ENCODE measurements at regions not wholly inside any gene's neighbourhood (a gene's known extent, or its start where the extent isn't known, plus 50 kb on each side); places are given as distances from the start of the nearest gene placed in this dataset.
A peak's percentile ranks its signal among the peaks of the same experiment; 100 is the strongest.
"Not testable (repeated sequence)": the region's sequence is repeated elsewhere in the genome, so short reads cannot be mapped to it uniquely, and the experiment has no call there.

DNA sequence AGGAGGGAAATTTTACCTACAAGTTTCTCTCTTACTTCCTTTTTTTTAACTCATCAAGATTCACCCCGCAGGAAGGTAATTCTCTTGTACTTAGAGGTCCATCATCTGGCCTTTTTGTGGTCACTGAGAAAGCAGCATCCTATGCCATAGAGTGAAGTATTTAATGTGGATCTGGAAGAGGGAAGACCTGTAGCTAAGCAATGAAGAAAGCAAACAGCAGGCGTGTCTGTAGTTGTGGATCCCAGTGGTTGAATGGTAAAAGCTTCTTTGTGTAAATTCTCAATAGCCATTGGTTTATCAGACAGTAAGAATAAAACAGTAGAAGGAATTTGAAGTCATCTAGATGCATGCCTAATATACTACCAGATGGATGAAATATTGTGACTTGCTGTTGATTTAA lies 196.4 kb downstream of the ANKRD7 start:
- no peak for DNase-seq

DNA sequence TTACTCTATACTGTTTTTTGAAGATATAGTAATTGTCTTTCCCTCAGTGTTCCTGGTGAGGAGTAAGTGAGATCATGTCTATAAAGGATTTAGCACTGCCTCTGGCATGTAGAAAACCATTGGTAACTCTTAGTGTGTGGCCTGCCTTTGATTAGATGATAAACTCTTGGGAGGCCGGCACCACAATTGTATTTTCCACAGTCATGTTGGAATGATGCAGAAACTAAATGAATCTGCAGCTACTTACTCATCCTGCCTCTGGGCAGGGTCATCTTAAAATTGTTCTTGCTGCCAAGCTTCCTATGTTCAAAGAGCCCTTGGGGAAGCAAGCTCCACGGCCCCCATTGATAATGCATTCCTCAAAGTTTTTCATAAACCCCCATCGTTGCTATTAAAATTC lies 204.6 kb downstream of the ANKRD7 start:
- peak; percentile 2 for DNase-seq

DNA sequence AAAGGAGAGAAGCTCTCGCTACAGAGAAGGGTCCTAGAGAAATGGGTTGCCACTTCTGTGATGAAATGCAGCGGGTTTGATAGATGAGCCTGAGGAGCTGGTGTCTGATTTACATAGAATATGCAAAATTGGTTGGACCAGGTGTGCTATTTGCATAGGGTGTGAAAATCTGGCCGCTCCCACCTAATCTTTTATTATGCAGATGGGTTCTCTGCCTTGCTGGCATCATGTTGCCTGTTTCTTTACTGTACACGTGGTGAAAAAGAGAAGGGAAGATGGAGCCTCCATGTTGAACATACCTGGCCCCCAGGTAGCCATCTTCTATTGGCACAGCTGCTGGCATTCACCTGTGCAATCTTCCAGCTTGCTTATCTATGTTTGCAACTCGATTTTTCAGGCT lies 212.2 kb downstream of the ANKRD7 start:
- no peak for DNase-seq

DNA sequence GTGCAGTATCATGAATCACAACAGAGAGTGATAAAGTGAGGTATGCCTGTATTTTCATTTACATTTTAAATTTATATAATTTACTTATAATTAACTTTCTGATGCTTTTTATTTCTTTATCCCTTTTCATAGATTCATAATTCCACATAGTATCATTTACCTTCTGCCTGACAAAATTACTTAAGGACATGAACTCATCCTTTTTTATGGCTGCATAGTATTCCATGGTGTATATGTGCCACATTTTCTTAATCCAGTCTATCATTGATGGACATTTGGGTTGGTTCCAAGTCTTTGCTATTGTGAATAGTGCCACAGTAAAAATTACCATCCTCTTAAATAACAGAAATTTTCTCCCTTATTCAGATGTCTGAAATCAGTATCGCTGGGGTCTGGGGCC lies 224.5 kb downstream of the ANKRD7 start:
- DNase-seq, result not testable (repeated sequence)

DNA sequence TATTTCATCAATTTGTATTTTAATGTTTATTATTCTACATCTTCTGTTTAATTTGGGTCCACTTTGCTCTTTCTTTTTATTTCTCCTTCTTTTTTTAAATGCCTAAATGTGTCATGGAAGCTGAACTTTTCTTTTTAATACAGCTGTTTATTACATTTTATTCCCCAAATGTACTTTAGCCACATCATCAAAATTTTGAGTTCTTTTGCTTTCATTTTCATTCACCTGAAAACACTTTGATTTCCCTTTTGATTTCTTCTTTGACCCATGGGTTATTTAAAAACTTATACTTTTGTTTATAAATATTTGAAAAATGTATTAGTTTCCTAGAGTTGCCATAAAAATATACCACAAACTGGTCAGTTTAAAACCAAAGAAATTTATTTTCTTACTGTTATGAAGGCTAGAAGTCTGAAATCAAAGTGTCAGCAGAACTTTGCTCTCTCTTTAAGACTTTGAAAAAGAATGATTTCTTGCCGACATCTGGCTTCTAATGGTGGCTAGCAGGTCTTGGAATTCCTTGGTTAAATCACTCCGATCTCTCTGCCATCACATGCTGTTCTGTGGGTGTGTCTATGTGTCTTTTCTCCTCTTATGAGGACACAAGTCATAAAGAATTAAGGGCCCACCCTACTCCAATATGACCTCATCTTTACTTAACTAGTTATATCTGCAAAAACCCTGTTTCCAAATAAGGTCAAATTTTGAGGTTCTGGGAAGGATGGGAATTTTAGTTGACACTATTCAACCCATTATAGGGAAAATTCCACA lies 225.5 kb downstream of the ANKRD7 start:
- no peak for DNase-seq

DNA sequence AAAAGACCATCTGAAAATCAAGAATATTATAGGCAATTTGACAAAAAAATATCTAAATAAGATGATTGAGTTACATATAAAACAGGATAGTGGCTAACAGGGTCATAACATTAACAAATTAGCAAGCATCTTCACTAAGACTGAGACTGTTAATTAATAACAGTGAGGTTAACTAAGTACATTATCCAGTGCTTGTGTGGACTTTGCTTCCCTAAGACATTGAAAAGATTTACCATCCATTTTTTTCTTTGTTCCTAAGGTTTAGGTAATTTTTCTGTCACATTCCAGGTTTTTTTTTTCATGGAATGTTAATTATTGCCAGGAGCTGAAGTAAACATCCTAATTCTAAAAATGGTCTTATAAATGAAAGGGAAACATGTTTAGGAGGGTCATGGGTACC lies 227.6 kb downstream of the ANKRD7 start:
- no peak for DNase-seq

DNA sequence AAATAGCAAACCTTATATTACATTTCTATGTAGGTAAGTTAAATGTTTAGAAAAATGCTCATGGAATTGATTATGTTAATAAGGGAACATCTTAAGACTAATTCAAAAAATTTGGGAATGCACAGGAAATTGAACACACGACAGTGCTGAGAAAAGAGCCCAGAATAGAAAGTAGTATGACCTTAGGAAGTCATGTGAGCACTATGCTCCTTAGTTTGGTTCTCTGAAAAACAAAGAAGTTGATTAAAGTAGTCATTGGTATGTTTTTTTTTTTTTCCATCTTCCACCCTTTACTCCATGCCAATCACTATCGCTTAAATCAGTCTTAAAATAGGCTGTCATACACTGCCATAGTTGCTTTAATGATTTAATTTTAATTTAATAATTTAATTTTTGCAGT lies 242.9 kb downstream of the ANKRD7 start:
- DNase-seq, result no peak

DNA sequence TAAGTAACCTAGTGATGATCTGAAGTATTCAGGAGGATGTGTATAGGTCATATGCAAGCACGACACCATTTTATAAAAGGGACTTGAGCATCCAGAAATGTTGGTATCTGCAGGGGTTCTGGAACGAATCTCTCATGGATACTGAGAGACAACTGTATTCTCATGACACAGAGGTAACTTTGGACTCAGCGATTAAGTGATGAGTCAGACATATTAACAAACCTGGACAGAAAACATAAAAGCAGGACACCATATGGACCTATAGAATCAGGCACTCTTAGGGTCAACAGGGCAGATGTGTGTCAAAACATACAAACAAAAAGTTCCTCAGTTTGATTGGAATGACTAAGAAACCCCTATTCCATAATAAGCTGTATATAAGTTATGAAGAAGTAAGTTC lies 248.1 kb downstream of the ANKRD7 start:
- DNase-seq, result no peak

DNA sequence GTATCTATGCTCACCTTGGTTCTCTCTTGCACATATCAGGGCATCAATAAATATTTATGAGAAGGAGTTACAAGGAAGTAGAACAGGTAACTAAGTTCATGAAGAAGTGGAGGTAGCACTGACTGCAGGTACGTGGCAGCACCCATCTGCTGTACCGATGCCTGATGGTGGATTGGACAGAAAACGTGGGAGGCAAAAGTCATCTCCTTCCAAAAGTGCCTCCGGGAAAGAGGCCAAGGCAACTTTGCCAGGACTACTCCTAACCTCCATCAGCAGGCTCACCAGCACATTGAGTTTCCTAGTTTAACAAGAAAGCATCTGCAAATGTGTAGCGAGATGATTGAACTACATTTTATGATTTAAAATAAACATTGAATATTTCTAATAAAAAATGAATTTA lies 248.8 kb downstream of the ANKRD7 start:
- no peak for DNase-seq

DNA sequence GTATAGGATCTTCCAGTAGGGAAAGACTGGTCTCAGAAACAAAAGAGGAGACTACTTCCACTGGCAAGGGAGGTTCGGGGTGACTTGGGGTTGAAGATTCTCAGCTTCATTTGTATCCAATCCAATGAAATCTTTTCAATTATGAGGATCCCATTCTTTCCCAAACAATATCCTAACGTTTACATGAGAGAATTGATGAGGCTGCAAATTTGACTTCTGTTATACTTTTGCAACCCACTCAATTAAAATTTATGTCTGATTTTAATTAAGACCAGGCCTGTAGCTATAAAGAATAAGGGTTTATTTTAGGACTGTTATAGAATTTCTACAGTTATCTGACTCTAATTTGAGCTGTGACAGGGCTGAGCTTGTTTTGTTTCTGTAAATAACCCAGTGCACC lies 251.5 kb downstream of the ANKRD7 start:
- DNase-seq, result no peak

DNA sequence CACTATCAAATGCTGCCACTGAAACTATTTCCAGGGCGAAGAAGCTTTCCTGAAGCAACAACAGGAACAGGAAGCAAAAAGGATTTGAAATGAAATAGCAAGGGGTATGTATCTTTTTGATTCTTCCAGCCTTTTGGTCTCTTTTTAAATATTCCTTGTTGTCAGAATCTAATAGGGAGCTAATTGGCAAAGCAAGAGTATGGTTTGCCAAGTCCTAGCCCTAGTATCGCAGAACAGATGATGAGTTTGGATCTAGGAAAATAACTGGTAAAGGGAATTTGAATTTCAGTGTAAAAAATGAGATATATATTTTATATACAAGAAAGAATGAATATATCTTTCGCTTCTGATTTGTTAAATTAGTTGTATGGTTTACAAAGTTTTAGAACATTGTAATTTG lies 252.5 kb downstream of the ANKRD7 start:
- DNase-seq, result no peak

DNA sequence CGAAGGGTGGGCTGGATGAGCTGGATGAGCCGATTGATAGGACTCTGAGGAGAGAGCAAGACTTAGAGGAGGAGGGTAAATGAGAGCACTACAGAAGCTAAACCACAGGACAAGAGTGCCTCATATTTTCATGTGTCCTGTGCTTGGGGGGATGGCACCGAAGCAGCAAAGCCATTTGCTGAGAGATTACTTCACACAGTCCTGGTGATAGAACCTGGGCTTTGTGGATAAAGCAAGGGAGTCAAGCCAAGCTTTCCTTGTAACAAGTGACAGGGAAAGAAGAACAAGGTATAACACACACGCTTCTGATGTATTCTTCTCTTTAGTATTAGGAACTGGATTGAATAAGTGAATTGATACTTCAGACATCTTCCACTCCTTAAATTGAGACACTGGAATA lies 253.7 kb downstream of the ANKRD7 start:
- no peak for DNase-seq

DNA sequence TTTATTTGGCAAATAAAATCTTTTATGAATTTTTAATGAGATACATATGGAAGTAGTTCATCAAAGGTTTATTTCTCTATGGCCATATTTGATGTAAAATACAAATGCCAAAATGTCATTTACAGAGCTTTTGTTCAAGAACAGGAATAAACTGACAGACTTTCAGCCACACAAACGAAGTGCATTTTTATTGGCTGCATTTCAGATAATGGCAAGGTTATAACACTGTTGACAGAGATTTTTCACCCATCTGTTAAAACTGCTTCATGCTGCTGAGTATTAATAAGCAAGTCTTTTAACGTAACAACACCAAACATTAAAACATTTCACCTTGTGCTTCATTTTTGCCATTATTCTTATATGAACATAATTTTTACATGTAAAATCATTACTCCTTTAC lies 254.4 kb downstream of the ANKRD7 start:
- DNase-seq, result no peak

DNA sequence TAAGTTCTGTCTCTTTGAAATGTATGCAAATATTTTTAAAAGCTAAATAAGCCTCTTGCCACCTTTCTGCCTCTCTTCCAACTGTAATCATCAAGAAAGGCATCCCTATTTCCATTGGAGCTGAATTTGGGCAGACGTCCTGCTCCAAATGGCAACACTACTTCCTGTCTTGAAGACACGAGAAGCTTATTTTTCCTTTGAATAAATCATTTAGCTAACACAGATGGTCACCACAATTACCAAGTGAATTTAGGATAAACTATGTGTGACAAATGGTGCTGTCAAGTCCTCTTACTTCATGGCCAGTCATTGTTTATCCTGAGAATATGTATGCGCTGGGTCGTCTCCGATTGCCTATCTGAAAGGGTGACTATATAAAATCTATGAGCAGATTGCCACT lies 268.0 kb downstream of the ANKRD7 start:
- no peak for DNase-seq

DNA sequence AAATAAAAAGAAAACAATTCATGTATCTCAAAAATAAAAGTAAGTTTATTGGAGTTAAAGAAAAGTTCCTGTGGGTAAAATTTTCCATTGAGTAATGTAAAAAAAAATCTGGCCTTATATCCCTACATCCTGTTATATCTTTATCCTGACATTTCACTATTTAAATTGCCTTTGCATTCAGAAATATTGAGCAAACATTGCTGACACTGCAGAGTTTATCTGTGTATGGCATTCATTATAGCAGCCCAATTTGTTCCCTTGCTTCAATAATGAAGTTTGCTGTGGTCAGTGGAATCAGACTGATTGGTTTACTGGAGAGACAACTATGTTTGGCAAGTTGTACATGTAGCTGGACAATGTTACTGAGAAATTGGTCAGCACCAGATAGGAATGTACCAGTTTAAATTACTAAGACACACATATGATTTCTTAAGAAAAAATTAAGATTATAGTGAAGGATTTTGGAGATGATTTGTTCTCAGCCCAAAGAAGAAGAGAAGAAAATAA lies 271.7 kb downstream of the ANKRD7 start:
- DNase-seq, result no peak

DNA sequence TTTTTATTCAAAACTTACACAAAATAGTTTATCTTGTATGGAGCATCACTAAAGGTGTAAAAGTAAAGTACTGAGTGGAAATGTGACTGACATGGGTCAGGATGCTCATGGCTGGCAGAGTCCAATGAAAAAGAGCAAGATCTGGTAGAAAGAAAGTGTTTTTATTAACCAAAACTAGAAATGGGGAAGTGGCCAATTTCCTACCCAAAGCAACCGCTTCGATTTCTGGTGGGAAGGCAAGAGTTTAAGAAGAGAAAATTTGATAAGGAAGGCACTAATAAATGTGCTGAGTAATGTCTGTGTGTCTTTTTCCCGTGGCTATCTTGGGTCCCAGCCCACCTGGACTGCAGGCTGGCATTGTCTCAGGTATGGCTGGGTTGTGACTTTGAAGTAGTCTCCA lies 277.7 kb downstream of the ANKRD7 start:
- peak; percentile 66 for DNase-seq

DNA sequence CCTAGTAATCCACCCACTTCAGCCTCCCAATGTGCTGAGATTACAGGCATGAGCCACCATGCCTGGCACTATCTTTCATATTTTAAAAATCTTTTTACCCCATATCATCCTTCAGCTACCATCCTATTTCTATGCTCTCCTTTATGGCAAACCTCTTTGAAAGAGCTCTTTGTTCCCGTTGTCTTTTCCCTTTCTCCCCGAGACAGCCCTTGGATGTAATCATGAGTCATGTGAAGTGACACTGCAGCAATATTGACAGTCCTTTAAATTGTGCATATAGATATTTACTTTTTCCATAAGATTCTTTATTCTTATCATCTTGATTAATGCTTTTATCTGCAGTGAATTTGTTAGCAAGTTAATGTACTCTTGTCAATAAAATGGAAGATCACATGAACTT lies 286.6 kb downstream of the ANKRD7 start:
- DNase-seq, result no peak

DNA sequence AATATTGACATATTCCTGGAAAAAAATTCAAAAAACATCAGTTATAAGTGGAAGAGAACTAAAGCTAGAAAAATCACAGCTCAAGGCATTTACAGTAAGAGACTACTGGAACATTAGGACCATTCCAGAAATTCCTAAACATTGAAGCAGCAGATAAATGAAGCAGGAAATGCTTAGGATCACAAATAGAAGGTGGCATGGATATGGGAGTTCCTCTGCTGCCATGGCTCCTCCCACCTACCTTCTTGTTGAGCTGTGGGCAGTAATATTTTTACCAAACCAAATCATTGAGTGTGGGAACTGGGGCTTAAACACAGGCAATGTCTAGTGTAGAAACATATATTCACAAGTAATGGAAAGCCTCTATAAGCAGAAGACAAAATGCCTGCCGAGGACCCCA lies 292.8 kb downstream of the ANKRD7 start:
- DNase-seq, result no peak

DNA sequence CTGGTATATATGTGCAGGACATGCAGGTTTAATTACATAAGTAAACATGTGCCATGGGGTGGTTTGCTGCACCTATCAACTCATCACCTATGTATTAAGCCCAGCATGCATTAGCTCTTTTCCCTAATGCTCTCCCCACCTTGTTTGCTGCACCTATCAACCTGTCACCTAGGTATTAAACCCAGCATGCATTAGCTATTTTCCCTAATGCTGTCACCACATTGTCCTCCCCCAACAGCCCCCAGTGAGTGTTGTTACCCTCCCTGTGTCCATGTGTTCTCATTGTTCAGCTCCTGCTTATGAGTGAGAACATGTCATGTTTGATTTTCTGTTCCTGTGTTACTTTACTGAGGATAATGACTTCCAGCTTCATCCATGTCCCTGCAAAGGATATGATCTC lies 300.5 kb downstream of the ANKRD7 start:
- no peak for DNase-seq

DNA sequence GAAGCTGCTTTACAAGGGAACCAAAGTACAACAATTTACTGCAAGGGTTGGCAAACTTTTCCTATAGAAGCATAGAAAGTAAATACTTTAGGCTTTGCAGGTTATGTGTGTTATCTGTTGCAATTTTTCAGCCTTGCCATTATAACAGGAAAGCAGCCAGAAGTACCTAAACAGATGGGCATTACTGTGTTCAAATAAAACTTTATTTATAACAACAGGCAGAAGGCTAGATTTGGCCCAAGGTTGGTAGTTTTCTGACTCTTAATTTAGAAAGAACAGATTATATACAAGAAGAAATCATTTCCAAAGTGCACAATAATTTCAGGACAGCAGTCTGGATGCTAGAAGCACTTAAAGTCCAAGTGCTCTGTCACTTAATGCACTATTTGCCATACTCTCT lies 307.1 kb downstream of the ANKRD7 start:
- no peak for DNase-seq

DNA sequence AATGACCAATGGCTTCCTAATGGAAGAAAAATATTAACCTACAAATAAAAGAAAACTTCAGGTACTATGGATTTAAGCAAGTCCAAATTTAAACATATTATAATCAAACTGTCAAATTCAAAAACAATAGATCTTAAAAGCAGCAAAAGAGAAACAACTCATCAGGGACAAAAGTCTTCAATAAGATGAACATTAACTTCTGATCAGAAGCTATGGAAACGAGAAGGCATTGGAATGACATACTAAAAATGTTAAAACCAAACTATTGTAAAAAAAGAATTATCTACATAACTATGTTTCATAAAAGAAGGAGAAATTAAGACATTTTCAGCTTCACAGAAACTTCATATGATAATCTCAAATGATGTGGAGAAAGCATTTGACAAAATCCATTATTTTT lies 334.7 kb downstream of the ANKRD7 start:
- peak; percentile 30 for DNase-seq

DNA sequence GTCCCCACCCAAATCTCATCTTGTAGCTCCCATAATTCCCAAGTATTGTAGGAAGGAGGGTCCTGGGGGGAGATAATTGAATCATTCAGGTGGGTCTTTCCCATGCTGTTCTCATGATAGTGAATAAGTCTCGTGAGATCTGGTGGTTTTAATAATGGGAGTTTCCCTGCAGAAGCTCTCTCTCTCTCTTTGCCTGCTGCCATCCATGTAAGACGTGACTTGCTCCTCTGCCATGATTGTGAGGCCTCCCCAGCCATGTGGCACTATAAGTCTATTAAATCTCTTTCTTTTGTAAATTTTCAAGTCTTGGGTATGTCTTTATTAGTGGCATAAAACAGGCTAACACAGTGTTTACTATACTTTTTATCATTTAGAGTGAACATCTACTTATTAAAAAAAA lies 338.8 kb downstream of the ANKRD7 start:
- DNase-seq, result no peak

DNA sequence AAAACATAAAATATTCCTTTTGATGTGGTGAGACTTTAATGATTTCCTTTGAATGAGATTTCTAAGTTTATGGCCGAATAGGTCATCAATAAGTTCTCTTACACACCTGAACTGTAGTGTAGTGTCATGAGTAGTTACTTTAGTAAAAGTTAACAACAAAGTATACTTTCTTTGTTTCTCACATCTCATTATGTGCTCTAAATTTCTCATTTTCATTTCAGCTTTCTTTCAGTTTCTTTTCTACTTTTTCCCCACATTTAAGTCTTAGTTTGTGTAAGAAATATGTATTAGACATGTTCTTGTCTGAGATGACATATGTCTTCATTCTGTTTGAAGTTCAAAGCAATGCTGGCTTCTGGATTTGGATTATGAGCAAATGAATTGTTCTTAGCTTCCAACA lies 348.1 kb downstream of the ANKRD7 start:
- no peak for DNase-seq

DNA sequence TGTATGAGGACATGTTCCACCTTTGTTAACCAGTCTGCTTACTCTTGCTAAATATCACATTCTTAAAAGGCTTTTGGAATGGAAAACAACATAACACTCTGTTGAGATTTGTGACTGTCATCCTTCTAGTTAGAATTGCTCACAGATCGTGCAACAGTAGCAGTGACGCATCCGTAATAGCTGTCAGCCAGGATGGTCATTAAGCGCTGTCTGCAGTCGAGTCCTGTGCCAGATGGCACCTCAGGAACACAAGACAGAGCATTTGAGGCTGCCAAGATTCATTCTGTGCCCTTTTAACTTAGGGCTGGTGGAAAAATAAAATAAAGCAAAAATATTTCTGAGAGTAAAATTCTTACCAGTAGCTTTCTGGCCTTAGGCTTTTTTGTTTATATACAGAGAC lies 348.6 kb downstream of the ANKRD7 start:
- DNase-seq, result no peak

DNA sequence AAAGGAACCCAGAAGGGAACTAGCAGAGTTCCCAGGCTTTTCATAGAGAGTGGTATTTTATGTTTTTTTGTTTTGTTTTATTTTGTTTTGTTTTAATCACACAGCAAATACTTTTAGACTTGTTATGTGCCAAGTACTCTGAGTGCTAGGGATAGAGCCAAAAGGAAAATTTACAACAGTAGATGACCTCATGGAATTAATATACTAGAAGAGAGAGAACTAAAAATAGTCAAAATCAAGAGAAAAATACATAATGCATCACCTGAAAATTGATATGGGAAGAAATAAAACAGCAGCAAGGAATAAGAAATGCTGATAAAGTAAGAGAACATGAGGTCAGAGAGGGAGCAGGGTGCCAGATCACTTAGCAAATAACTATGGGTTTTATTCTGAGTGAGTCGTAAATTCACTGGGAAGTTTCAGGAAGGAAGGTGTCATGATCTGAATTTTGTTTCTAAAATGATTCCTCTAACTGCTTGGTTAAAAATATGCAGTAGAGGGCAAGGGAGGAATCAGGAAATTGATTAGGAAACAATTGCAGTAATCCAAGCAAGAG lies 351.0 kb downstream of the ANKRD7 start:
- DNase-seq, result no peak
